GM23338 (cell line): ENCODE measurements at regions not wholly inside any gene's neighbourhood (a gene's known extent, or its start where the extent isn't known, plus 50 kb on each side); places are given as distances from the start of the nearest gene placed in this dataset.

Experiments
- ATAC-seq: fragments of 200-7000 bp; cut with Tn5 transposase; 3 replicates; pipeline ENCODE4 v1.9.1; 2020
- DNase-seq: peaks from one replicate; pipeline ENCODE4 v3.0.0-alpha.2; 2015; ENCODE audit warnings: low spot score
- H2AFZ ChIP-seq: fragments of 200-600 bp; sonication (generic); 2 replicates; pipeline ENCODE4 v1.8.0; 2016; ENCODE audit warnings: antibody characterized with exemption, mild to moderate bottlenecking, moderate library complexity
- H3F3A ChIP-seq: fragments of 200-600 bp; sonication (generic); replicated peaks from 2 replicates; pipeline ENCODE4 v1.8.0; 2017; ENCODE audit warnings: antibody characterized with exemption, mixed run types, low read depth
- H3K27ac ChIP-seq: fragments of 200-600 bp; sonication (generic); 2 replicates; pipeline ENCODE4 v1.6.1; 2016; ENCODE audit warnings: low read depth
- H3K27me3 ChIP-seq: fragments of 200-600 bp; sonication (generic); 2 replicates; pipeline ENCODE4 v1.8.0; 2016; ENCODE audit warnings: mild to moderate bottlenecking, mixed run types, moderate library complexity; ENCODE audit not compliant: insufficient read depth
- H3K36me3 ChIP-seq: fragments of 200-600 bp; sonication (generic); 2 replicates; pipeline ENCODE4 v1.8.0; 2016; ENCODE audit warnings: mild to moderate bottlenecking; ENCODE audit not compliant: insufficient read depth
- H3K4me1 ChIP-seq: fragments of 200-600 bp; sonication (generic); 2 replicates; pipeline ENCODE4 v1.8.0; 2016; ENCODE audit warnings: mild to moderate bottlenecking, moderate library complexity; ENCODE audit not compliant: insufficient read depth
- H3K4me2 ChIP-seq: fragments of 200-600 bp; sonication (generic); 2 replicates; pipeline ENCODE4 v1.7.1; 2017; ENCODE audit warnings: mixed run types
- H3K4me3 ChIP-seq: fragments of 200-600 bp; sonication (generic); 2 replicates; pipeline ENCODE4 v1.6.1; 2016; ENCODE audit warnings: mixed run types
- H3K79me2 ChIP-seq: fragments of 200-600 bp; sonication (generic); replicated peaks from 2 replicates; pipeline ENCODE4 v1.8.0; 2017; ENCODE audit warnings: mild to moderate bottlenecking; ENCODE audit not compliant: insufficient read depth
- H3K9me2 ChIP-seq: fragments of 200-600 bp; sonication (generic); 2 replicates; pipeline ENCODE4 v1.8.0; 2017; ENCODE audit not compliant: insufficient read depth
- H4K20me1 ChIP-seq: fragments of 200-600 bp; sonication (generic); replicated peaks from 2 replicates; pipeline ENCODE4 v1.8.0; 2017; ENCODE audit warnings: mild to moderate bottlenecking; ENCODE audit not compliant: insufficient read depth
- H3K27ac Mint-ChIP-seq: 2 replicates; pipeline ENCODE4 v1.8.0; 2020; ENCODE audit warnings: inconsistent platforms, mild to moderate bottlenecking, moderate library complexity, mixed read lengths
- H3K27me3 Mint-ChIP-seq: 3 replicates; pipeline ENCODE4 v1.8.0; 2022; ENCODE audit warnings: low read depth, mild to moderate bottlenecking, moderate library complexity, mixed read lengths, inconsistent platforms; ENCODE audit not compliant: insufficient read depth, poor library complexity
- H3K36me3 Mint-ChIP-seq: 3 replicates; pipeline ENCODE4 v1.8.0; 2021; ENCODE audit warnings: low read depth, mild to moderate bottlenecking, inconsistent platforms, moderate library complexity, mixed read lengths
- H3K4me1 Mint-ChIP-seq: 3 replicates; pipeline ENCODE4 v1.8.0; 2020; ENCODE audit warnings: mild to moderate bottlenecking, inconsistent platforms, mixed read lengths
- H3K4me3 Mint-ChIP-seq: 3 replicates; pipeline ENCODE4 v1.8.0; 2021; ENCODE audit warnings: moderate library complexity, mild to moderate bottlenecking, inconsistent platforms, mixed read lengths
- H3K9me3 Mint-ChIP-seq: 3 replicates; pipeline ENCODE4 v1.8.0; 2020; ENCODE audit warnings: moderate library complexity, mild to moderate bottlenecking, inconsistent platforms, mixed read lengths
- EZH2phosphoT487 ChIP-seq: fragments of 200-600 bp; sonication (generic); IDR thresholded peaks from one replicate; pipeline ENCODE4 v1.8.1; 2018; ENCODE audit warnings: antibody characterized with exemption; ENCODE audit not compliant: unreplicated experiment
- ZNF462 ChIP-seq: fragments of 250-450 bp; sonication (Bioruptor Pico); IDR thresholded peaks from 2 replicates; pipeline ENCODE4 v1.5.0; 2020; ENCODE audit warnings: mild to moderate bottlenecking, moderate library complexity
- TF ChIP-seq, protein P1 (sequence below): IDR thresholded peaks from one replicate; pipeline ENCODE4 v1.6.1; 2018; ENCODE audit warnings: antibody characterized with exemption; ENCODE audit not compliant: unreplicated experiment

GRCh38 chr5:24067208-24067607 is 559.8 kb downstream of the PRDM9 start (continued):
- TF ChIP-seq, protein P1, sequence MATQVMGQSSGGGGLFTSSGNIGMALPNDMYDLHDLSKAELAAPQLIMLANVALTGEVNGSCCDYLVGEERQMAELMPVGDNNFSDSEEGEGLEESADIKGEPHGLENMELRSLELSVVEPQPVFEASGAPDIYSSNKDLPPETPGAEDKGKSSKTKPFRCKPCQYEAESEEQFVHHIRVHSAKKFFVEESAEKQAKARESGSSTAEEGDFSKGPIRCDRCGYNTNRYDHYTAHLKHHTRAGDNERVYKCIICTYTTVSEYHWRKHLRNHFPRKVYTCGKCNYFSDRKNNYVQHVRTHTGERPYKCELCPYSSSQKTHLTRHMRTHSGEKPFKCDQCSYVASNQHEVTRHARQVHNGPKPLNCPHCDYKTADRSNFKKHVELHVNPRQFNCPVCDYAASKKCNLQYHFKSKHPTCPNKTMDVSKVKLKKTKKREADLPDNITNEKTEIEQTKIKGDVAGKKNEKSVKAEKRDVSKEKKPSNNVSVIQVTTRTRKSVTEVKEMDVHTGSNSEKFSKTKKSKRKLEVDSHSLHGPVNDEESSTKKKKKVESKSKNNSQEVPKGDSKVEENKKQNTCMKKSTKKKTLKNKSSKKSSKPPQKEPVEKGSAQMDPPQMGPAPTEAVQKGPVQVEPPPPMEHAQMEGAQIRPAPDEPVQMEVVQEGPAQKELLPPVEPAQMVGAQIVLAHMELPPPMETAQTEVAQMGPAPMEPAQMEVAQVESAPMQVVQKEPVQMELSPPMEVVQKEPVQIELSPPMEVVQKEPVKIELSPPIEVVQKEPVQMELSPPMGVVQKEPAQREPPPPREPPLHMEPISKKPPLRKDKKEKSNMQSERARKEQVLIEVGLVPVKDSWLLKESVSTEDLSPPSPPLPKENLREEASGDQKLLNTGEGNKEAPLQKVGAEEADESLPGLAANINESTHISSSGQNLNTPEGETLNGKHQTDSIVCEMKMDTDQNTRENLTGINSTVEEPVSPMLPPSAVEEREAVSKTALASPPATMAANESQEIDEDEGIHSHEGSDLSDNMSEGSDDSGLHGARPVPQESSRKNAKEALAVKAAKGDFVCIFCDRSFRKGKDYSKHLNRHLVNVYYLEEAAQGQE, result no peak
- TF ChIP-seq EZH2phosphoT487, result no peak

DNA sequence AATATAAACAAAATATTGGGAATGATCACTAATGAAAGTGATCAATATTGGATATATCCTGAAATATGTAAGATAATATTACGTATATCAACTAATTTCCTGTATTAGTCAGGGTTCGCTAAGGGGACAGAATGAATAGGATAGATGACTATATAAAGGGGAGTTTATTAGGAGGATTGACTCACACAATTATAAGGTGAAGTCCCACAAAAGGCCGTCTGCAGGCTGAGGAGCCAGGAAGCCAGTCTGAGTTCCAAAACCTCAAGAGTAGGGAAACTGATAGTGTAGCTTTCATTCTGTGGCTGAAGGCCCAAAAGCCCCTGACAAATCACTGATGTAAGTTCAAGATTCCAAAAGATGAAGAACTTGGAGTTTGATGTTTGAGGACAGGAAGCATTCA is 561.1 kb downstream of the PRDM9 start:
- Histone ChIP-seq H2AFZ (no peak overlapping the region), H3K27me3 (no peaks in the 10 kb centered on the region), H4K20me1 (no peaks in the 10 kb centered on the region), H3K4me1 (no peaks in the 10 kb centered on the region), H3F3A (no peaks in the 10 kb centered on the region), H3K4me2 (no peak overlapping the region), H3K4me3 (no peak overlapping the region), H3K79me2 (no peaks in the 10 kb centered on the region), H3K27ac (no peak overlapping the region), H3K9me2 (peaks cover 7% of the 10 kb centered on the region; the same call in 1 of the 2 replicates), H3K36me3 (no peaks in the 10 kb centered on the region)
- no peaks in the 10 kb centered on the region for H3K27me3 Mint-ChIP-seq
- 0 out of 3 replicates have a peak, but pooled peaks cover 3% of the 10 kb centered on the region for H3K9me3 Mint-ChIP-seq
- DNase-seq, result no peak
- H3K4me1 Mint-ChIP-seq, result no peaks in the 10 kb centered on the region
- no peaks in the 10 kb centered on the region; the same call in 2 of the 3 replicates for H3K36me3 Mint-ChIP-seq
- ATAC-seq, result no peak
- H3K27ac Mint-ChIP-seq, result no peak overlapping the region
- no peak overlapping the region for H3K4me3 Mint-ChIP-seq
- TF ChIP-seq ZNF462 (CRISPR knock-in tag), result no peak
